K562 (cell line): ENCODE measurements at regions not wholly inside any gene's neighbourhood (a gene's known extent, or its start where the extent isn't known, plus 50 kb on each side); places are given as distances from the start of the nearest gene placed in this dataset.

Source experiments
- CBX1 ChIP-seq: sonication (generic); IDR thresholded peaks from 2 replicates; pipeline ENCODE4 v1.6.1; 2016; ENCODE audit warnings: antibody characterized with exemption, low read depth, mild to moderate bottlenecking
- CSDE1 ChIP-seq, 2 experiments: fragments of 450-650 bp; IDR thresholded peaks; 2 replicates each; pipeline ENCODE4 v1.6.1; 2016; ENCODE audit warnings: mild to moderate bottlenecking in 1 of 2
- CTCF ChIP-seq, 3 experiments: IDR thresholded peaks in 2 of 3; conservative IDR thresholded peaks in 1 of 3; 2 replicates each; pipeline ENCODE4 v1.5.1; 2011 to 2012; ENCODE audit warnings: low read length in 3 of 3, mild to moderate bottlenecking in 3 of 3, control low read depth in 2 of 3, improper control_type of control experiment in 1 of 3, inconsistent platforms in 1 of 3, low read depth in 1 of 3, mixed read lengths in 1 of 3, moderate library complexity in 1 of 3; ENCODE audit not compliant: insufficient read depth in 2 of 3
- ETV6 ChIP-seq, 3 experiments: fragments of 150-350 bp in 1 of 3; sonication (generic) in 1 of 3; formaldehyde crosslinking in 1 of 3; IDR thresholded peaks; 2 replicates each; pipeline versions ENCODE4 v1.6.1 to v1.8.0; 2014 to 2022; ENCODE audit warnings: borderline replicate concordance in 2 of 3, low read depth in 2 of 3, antibody characterized with exemption in 1 of 3, low read length in 1 of 3, mild to moderate bottlenecking in 1 of 3, missing genetic modification reagents in 1 of 3
- FOSL1 ChIP-seq: fragments of 200-800 bp; sonication (Bioruptor generic); conservative IDR thresholded peaks from 2 replicates; pipeline ENCODE4 v1.6.1; 2016; ENCODE audit warnings: missing genetic modification characterization, missing compliant biosample characterization
- JUND ChIP-seq, 2 experiments: IDR thresholded peaks; 2 replicates in 1 of 2; 3 replicates in 1 of 2; pipeline ENCODE4 v1.6.1; 2011; ENCODE audit warnings: borderline replicate concordance in 2 of 2, low read depth in 2 of 2, low read length in 2 of 2, improper control_type of control experiment in 1 of 2, missing biosample characterization in 1 of 2, missing genetic modification characterization in 1 of 2, missing genetic modification reagents in 1 of 2
- NFIC ChIP-seq: fragments of 450-650 bp; IDR thresholded peaks from 2 replicates; pipeline ENCODE4 v1.6.1; 2017; ENCODE audit warnings: mild to moderate bottlenecking, inconsistent platforms
- RB1 ChIP-seq: fragments of 450-650 bp; IDR thresholded peaks from 2 replicates; pipeline ENCODE4 v1.6.1; 2017; ENCODE audit warnings: low read depth, mild to moderate bottlenecking
- SMC3 ChIP-seq: conservative IDR thresholded peaks from 2 replicates; pipeline ENCODE4 v1.6.1; 2011; ENCODE audit warnings: low read depth, low read length, improper control_type of control experiment; ENCODE audit not compliant: insufficient read depth
- SPI1 ChIP-seq: IDR thresholded peaks from 2 replicates; pipeline ENCODE4 v1.6.1; 2011; ENCODE audit warnings: low read depth, low read length, control low read depth, borderline replicate concordance
- YY1 ChIP-seq, 3 experiments: IDR thresholded peaks; 2 replicates each; pipeline ENCODE4 v1.6.1; 2011; ENCODE audit warnings: low read length in 2 of 3, mild to moderate bottlenecking in 2 of 3, moderate library complexity in 2 of 3, borderline replicate concordance in 1 of 3, control low read depth in 1 of 3, low read depth in 1 of 3; ENCODE audit not compliant: insufficient read depth in 3 of 3, insufficient replicate concordance in 2 of 3, control insufficient read depth in 1 of 3, insufficient read length in 1 of 3; ENCODE audit errors: extremely low read depth in 1 of 3
- ZNF717 ChIP-seq: fragments of 250-450 bp; sonication (Bioruptor Pico); IDR thresholded peaks from 2 replicates; pipeline ENCODE4 v1.5.0; 2021
- ZNF77 ChIP-seq: fragments of 250-450 bp; sonication (Bioruptor Pico); IDR thresholded peaks from 2 replicates; pipeline ENCODE4 v1.5.0; 2020
- TF ChIP-seq, protein P1 (sequence below): fragments of 450-650 bp; formaldehyde crosslinking; IDR thresholded peaks from 2 replicates; pipeline ENCODE4 v1.4.0; 2022; ENCODE audit warnings: missing genetic modification characterization

GRCh38 chr1:43021547-43022474, 63.1 kb upstream of the SLC2A1 start:
- TF ChIP-seq ZNF77 (no peak), FOSL1 (tag) (no peak), CBX1 (no peak), SPI1 (no peak), RB1 (no peak), SMC3 (no peak), ZNF717 (no peak), CSDE1 (IDR thresholded peaks at IDR 0.05) (no peak), CTCF (IDR thresholded peaks at IDR 0.05 in 2 of 3, conservative IDR thresholded peaks at IDR 0.05 in 1 of 3; ENCODE audit: insufficient read depth in 2 of 3, low read depth in 1 of 3, low read length in 3 of 3) (no peak), JUND (IDR thresholded peaks at IDR 0.05; ENCODE audit: borderline replicate concordance, low read depth, low read length) (no peak), JUND (tag; IDR thresholded peaks at IDR 0.05; ENCODE audit: borderline replicate concordance, low read depth, low read length) (0 out of 3 replicates have a peak, but pooled peaks have one; percentile 9), ETV6 (IDR thresholded peaks at IDR 0.05; ENCODE audit: borderline replicate concordance in 1 of 2, low read depth in 2 of 2, low read length in 1 of 2) (no peak), ETV6 (CRISPR knock-in tag; IDR thresholded peaks at IDR 0.05; ENCODE audit: borderline replicate concordance) (no peak), YY1 (IDR thresholded peaks at IDR 0.05; ENCODE audit: borderline replicate concordance in 1 of 3, control insufficient read depth in 1 of 3, extremely low read depth in 1 of 3, insufficient read depth in 3 of 3, insufficient read length in 1 of 3, insufficient replicate concordance in 2 of 3, low read depth in 1 of 3, low read length in 2 of 3) (no peak), NFIC (no peak)
- TF ChIP-seq, protein P1, sequence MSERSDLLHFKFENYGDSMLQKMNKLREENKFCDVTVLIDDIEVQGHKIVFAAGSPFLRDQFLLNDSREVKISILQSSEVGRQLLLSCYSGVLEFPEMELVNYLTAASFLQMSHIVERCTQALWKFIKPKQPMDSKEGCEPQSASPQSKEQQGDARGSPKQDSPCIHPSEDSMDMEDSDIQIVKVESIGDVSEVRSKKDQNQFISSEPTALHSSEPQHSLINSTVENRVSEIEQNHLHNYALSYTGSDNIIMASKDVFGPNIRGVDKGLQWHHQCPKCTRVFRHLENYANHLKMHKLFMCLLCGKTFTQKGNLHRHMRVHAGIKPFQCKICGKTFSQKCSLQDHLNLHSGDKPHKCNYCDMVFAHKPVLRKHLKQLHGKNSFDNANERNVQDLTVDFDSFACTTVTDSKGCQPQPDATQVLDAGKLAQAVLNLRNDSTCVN (CRISPR knock-in tag), result no peak
